ENCODE measurements at regions not wholly inside any gene's neighbourhood (a gene's known extent, or its start where the extent isn't known, plus 50 kb on each side); places are given as distances from the start of the nearest gene placed in this dataset.

- Mint-ChIP-seq H3K4me1 (ENCODE audit: low read depth) (peaks cover 4% of the 10 kb centered on the region), H3K4me3 (ENCODE audit: low read depth) (no peak overlapping the region), H3K36me3 (ENCODE audit: insufficient read depth) (no peaks in the 10 kb centered on the region), H3K27ac (no peak overlapping the region), H3K27me3 (no peaks in the 10 kb centered on the region), H3K9me3 (ENCODE audit: low read depth) (peaks cover 2% of the 10 kb centered on the region)
- DNase-seq (ENCODE audit: low spot score, unreplicated experiment): no peak
- no peak for TF ChIP-seq CTCF (IDR thresholded peaks at IDR 0.05; ENCODE audit: unreplicated experiment)
Measured at GRCh38 chr2:51465326-51465725, 433.4 kb upstream of the NRXN1 start.

- H3K27ac Mint-ChIP-seq: no peak overlapping the region
- no peak for DNase-seq (ENCODE audit: low spot score, unreplicated experiment)
- H3K4me3 Mint-ChIP-seq (ENCODE audit: low read depth): no peak overlapping the region
- H3K36me3 Mint-ChIP-seq (ENCODE audit: insufficient read depth): no peaks in the 10 kb centered on the region
- H3K27me3 Mint-ChIP-seq: no peaks in the 10 kb centered on the region
- no peaks in the 10 kb centered on the region for H3K4me1 Mint-ChIP-seq (ENCODE audit: low read depth)
- peaks cover 13% of the 10 kb centered on the region for H3K9me3 Mint-ChIP-seq (ENCODE audit: low read depth)
- TF ChIP-seq CTCF (IDR thresholded peaks at IDR 0.05; ENCODE audit: unreplicated experiment): no peak
Measured at GRCh38 chr2:51454177-51454576, 422.2 kb upstream of the NRXN1 start.

GRCh38 chr2:51448911-51449310 is 417.0 kb upstream of the NRXN1 start:
- DNase-seq (ENCODE audit: low spot score, unreplicated experiment): no peak
- Mint-ChIP-seq H3K36me3 (ENCODE audit: insufficient read depth) (no peaks in the 10 kb centered on the region), H3K4me1 (ENCODE audit: low read depth) (no peaks in the 10 kb centered on the region)

GRCh38 chr2:51441786-51442185 is 409.9 kb upstream of the NRXN1 start:
- DNase-seq (ENCODE audit: low spot score, unreplicated experiment): no peak
- Mint-ChIP-seq H3K27ac (no peak overlapping the region), H3K4me3 (ENCODE audit: low read depth) (no peak overlapping the region), H3K9me3 (ENCODE audit: low read depth) (peaks cover 2% of the 10 kb centered on the region), H3K36me3 (ENCODE audit: insufficient read depth) (no peaks in the 10 kb centered on the region), H3K4me1 (ENCODE audit: low read depth) (no peaks in the 10 kb centered on the region), H3K27me3 (no peaks in the 10 kb centered on the region)
- TF ChIP-seq CTCF (IDR thresholded peaks at IDR 0.05; ENCODE audit: unreplicated experiment): no peak

More at GRCh38 chr2:51448911-51449310, 417.0 kb upstream of the NRXN1 start:
- Mint-ChIP-seq H3K9me3 (ENCODE audit: low read depth) (peaks cover 13% of the 10 kb centered on the region), H3K27me3 (no peaks in the 10 kb centered on the region), H3K27ac (no peak overlapping the region), H3K4me3 (ENCODE audit: low read depth) (no peak overlapping the region)
- no peak for TF ChIP-seq CTCF (IDR thresholded peaks at IDR 0.05; ENCODE audit: unreplicated experiment)

- TF ChIP-seq CTCF (IDR thresholded peaks at IDR 0.05; ENCODE audit: unreplicated experiment): peak; percentile 49
- H3K4me3 Mint-ChIP-seq (ENCODE audit: low read depth): no peak overlapping the region
- H3K27me3 Mint-ChIP-seq: no peaks in the 10 kb centered on the region
- H3K4me1 Mint-ChIP-seq (ENCODE audit: low read depth): no peaks in the 10 kb centered on the region
- DNase-seq (ENCODE audit: low spot score, unreplicated experiment): no peak
- H3K36me3 Mint-ChIP-seq (ENCODE audit: insufficient read depth): no peaks in the 10 kb centered on the region
- H3K9me3 Mint-ChIP-seq (ENCODE audit: low read depth): peaks cover 14% of the 10 kb centered on the region
- H3K27ac Mint-ChIP-seq: no peak overlapping the region
Measured at GRCh38 chr2:51424418-51424817, 392.5 kb upstream of the NRXN1 start.

Data from progenitor cell of endocrine pancreas (in vitro differentiated cells).